Heart left ventricle (tissue), 13 donors: ENCODE measurements at regions not wholly inside any gene's neighbourhood (a gene's known extent, or its start where the extent isn't known, plus 50 kb on each side); places are given as distances from the start of the nearest gene placed in this dataset.

Source experiments
- POLR2A ChIP-seq, 2 donors: fragments of 450-650 bp; IDR thresholded peaks; one replicate each; pipeline ENCODE4 v1.6.1; 2017; ENCODE audit warnings: antibody characterized with exemption in 2 of 2, mild to moderate bottlenecking in 2 of 2, moderate library complexity in 2 of 2
- TF ChIP-seq, protein P1 (sequence below), 12 donors: fragments of 200-600 bp; sonication (generic) in 4 of 12; IDR thresholded peaks; one replicate each; pipeline versions ENCODE4 v1.5.0 to v1.8.0; 2018 to 2022; ENCODE audit warnings: antibody characterized with exemption in 12 of 12, mild to moderate bottlenecking in 5 of 12
- donor health status: ischemic (EF 13 %, LVEDD 7.1; RV severe dilation, severe dysfunction).
- donor health status: DM: no; HTN: yes; CAD: no.
- donor health status: DM: no; HTN: no; CAD: no.
- donor health status: ischemic (EF 25% LVEDD 6.9; RV normal size, moderate dysfunction).
- donor health status: ischemic (EF 25% LVEDD 5.7; RV mildly dilated, moderate dysfunction).
- donor health status: ischemic (EF 35%, LVEDD 5.7; RV mildly dilated, moderate dysfunction).
- donor health status: nonischemic (EF 11% LVEDD 7.7; RV severe dilation, severe dysfunction).
- donor health status: DM: yes; HTN: yes; CAD: no.
- donor health status: PGD.
- donor health status: ischemic (EF 29% LVEDD 5.4; RV normal size, mild dysfunction).
- donor health status: nonischemic (EF 23%, LVEDD 6.1; RV moderate dilation, normal function).

DNA sequence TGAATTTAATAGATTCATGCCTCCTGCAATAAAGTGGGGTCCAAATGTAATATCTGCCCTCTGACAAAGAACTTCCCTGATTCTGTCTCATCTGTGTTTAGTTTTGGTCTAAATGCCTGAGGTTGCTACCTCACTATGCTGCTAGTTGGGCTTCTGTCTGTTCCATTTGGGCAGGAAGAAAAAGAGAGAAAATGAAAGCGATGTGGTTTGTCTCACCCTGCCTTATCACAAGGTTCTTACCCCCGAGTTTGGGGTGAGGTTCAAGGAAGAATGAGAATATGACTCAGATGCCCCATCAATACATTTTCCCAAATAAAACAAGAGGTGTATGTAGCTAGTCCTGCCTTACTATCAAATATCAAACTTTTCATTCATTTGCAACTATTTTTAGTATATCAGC is 132.1 kb upstream of the MTAP start:
- TF ChIP-seq, protein P1, sequence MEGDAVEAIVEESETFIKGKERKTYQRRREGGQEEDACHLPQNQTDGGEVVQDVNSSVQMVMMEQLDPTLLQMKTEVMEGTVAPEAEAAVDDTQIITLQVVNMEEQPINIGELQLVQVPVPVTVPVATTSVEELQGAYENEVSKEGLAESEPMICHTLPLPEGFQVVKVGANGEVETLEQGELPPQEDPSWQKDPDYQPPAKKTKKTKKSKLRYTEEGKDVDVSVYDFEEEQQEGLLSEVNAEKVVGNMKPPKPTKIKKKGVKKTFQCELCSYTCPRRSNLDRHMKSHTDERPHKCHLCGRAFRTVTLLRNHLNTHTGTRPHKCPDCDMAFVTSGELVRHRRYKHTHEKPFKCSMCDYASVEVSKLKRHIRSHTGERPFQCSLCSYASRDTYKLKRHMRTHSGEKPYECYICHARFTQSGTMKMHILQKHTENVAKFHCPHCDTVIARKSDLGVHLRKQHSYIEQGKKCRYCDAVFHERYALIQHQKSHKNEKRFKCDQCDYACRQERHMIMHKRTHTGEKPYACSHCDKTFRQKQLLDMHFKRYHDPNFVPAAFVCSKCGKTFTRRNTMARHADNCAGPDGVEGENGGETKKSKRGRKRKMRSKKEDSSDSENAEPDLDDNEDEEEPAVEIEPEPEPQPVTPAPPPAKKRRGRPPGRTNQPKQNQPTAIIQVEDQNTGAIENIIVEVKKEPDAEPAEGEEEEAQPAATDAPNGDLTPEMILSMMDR (IDR thresholded peaks at IDR 0.05): no peak
- TF ChIP-seq POLR2A (IDR thresholded peaks at IDR 0.05): no peak
